GM12891 (cell line): ENCODE measurements at regions not wholly inside any gene's neighbourhood (a gene's known extent, or its start where the extent isn't known, plus 50 kb on each side); places are given as distances from the start of the nearest gene placed in this dataset.

Source experiments
- POLR2A ChIP-seq: IDR thresholded peaks from 2 replicates; pipeline ENCODE4 v1.6.1; 2011; ENCODE audit warnings: low read depth, low read length, control low read depth
- POLR2AphosphoS5 ChIP-seq: IDR thresholded peaks from 2 replicates; pipeline ENCODE4 v1.6.1; 2011; ENCODE audit warnings: low read depth, low read length, control low read depth
- POU2F2 ChIP-seq: IDR thresholded peaks from 2 replicates; pipeline ENCODE4 v1.6.1; 2011; ENCODE audit warnings: low read depth, mild to moderate bottlenecking, control low read depth, low read length, moderate library complexity
- SPI1 ChIP-seq: IDR thresholded peaks from 2 replicates; pipeline ENCODE4 v1.6.1; 2011; ENCODE audit warnings: low read depth, low read length, control low read depth
- TAF1 ChIP-seq: IDR thresholded peaks from 2 replicates; pipeline ENCODE4 v1.6.1; 2011; ENCODE audit warnings: low read depth, low read length, control low read depth

GRCh38 chr20:20849161-20849560, 136.7 kb upstream of the RALGAPA2 start:
- no peak for TF ChIP-seq POLR2AphosphoS5
- TF ChIP-seq POU2F2 = no peak
- no peak for TF ChIP-seq TAF1
- no peak for TF ChIP-seq POLR2A
- no peak for TF ChIP-seq SPI1
